OCI-LY1 (cell line): ENCODE measurements at regions not wholly inside any gene's neighbourhood (a gene's known extent, or its start where the extent isn't known, plus 50 kb on each side); places are given as distances from the start of the nearest gene placed in this dataset.

Source experiments
- H2AFZ ChIP-seq: fragments of 200-600 bp; sonication (generic), shearing (Covaris generic); 2 replicates; pipeline ENCODE4 v1.6.0; 2014; ENCODE audit warnings: antibody characterized with exemption, mild to moderate bottlenecking, low read length
- H3F3A ChIP-seq: fragments of 200-600 bp; sonication (generic), shearing (Covaris generic); 2 replicates; pipeline ENCODE4 v1.6.0; 2014; ENCODE audit warnings: mild to moderate bottlenecking, antibody characterized with exemption, low read length, moderate library complexity; ENCODE audit not compliant: insufficient read depth
- H3K27ac ChIP-seq: fragments of 200-600 bp; sonication (generic); 2 replicates; pipeline ENCODE4 v1.5.1; 2014; ENCODE audit warnings: low read length, mixed run types, mild to moderate bottlenecking, low read depth; ENCODE audit not compliant: poor library complexity, severe bottlenecking
- H3K27me3 ChIP-seq: fragments of 200-600 bp; sonication (generic); 2 replicates; pipeline ENCODE4 v1.6.0; 2014; ENCODE audit warnings: antibody characterized with exemption, mild to moderate bottlenecking, low read length, moderate library complexity; ENCODE audit not compliant: insufficient read depth
- H3K36me3 ChIP-seq: fragments of 200-600 bp; sonication (generic); 2 replicates; pipeline ENCODE4 v1.6.1; 2014; ENCODE audit warnings: mild to moderate bottlenecking, antibody characterized with exemption, low read length, moderate library complexity, mixed read lengths; ENCODE audit not compliant: insufficient read depth
- H3K4me1 ChIP-seq: fragments of 200-600 bp; sonication (generic); 2 replicates; pipeline ENCODE4 v1.5.1; 2014; ENCODE audit warnings: mild to moderate bottlenecking, low read length, moderate library complexity; ENCODE audit not compliant: insufficient read depth, severe bottlenecking
- H3K4me2 ChIP-seq: fragments of 200-600 bp; sonication (generic), shearing (Covaris generic); 2 replicates; pipeline ENCODE4 v1.6.1; 2014; ENCODE audit warnings: low read length
- H3K4me3 ChIP-seq: fragments of 200-600 bp; sonication (generic); 2 replicates; pipeline ENCODE4 v1.5.1; 2014; ENCODE audit warnings: low read length, low read depth, mild to moderate bottlenecking, mixed read lengths; ENCODE audit not compliant: poor library complexity, severe bottlenecking
- H3K79me2 ChIP-seq: fragments of 200-600 bp; shearing (Covaris generic); 2 replicates; pipeline ENCODE4 v1.6.1; 2016; ENCODE audit warnings: mixed run types, low read length, mixed read lengths; ENCODE audit not compliant: insufficient read depth
- H3K9ac ChIP-seq: fragments of 200-600 bp; sonication (generic), shearing (Covaris generic); 2 replicates; pipeline ENCODE4 v1.6.1; 2014; ENCODE audit warnings: mild to moderate bottlenecking, low read length, mixed read lengths
- H3K9me2 ChIP-seq: fragments of 200-600 bp; sonication (generic), shearing (Covaris generic); 2 replicates; pipeline ENCODE4 v1.6.1; 2014; ENCODE audit warnings: low read depth, mild to moderate bottlenecking, low read length, mixed read lengths
- H3K9me3 ChIP-seq: fragments of 200-600 bp; shearing (Covaris generic); 2 replicates; pipeline ENCODE4 v1.6.1; 2014; ENCODE audit warnings: low read length, mixed read lengths
- H4K20me1 ChIP-seq: fragments of 200-600 bp; sonication (generic), shearing (Covaris generic); 2 replicates; pipeline ENCODE4 v1.6.0; 2016; ENCODE audit warnings: mild to moderate bottlenecking, low read length; ENCODE audit not compliant: insufficient read depth
- CTCF ChIP-seq: fragments of 200-600 bp; sonication (generic), shearing (Covaris generic); IDR thresholded peaks from 2 replicates; pipeline ENCODE4 v1.5.1; 2017; ENCODE audit warnings: mild to moderate bottlenecking, antibody characterized with exemption, low read length, moderate library complexity, mixed read lengths
- EZH2 ChIP-seq: fragments of 200-600 bp; sonication (generic), shearing (Covaris generic); IDR thresholded peaks from 2 replicates; pipeline ENCODE4 v1.8.0; 2017; ENCODE audit warnings: borderline replicate concordance, mixed run types, mild to moderate bottlenecking, antibody characterized with exemption, low read length, moderate library complexity, mixed read lengths

- no peak overlapping the region for H3K27ac ChIP-seq
- H3F3A ChIP-seq: no peaks in the 10 kb centered on the region
- H4K20me1 ChIP-seq: no peaks in the 10 kb centered on the region
- H3K36me3 ChIP-seq: no peaks in the 10 kb centered on the region
- H3K4me1 ChIP-seq: no peaks in the 10 kb centered on the region
- H3K4me2 ChIP-seq: no peak overlapping the region
- no peaks in the 10 kb centered on the region for H3K9me2 ChIP-seq
- no peak overlapping the region for H2AFZ ChIP-seq
- no peaks in the 10 kb centered on the region for H3K9me3 ChIP-seq
- no peak overlapping the region for H3K4me3 ChIP-seq
- no peak overlapping the region for H3K9ac ChIP-seq
- no peaks in the 10 kb centered on the region for H3K27me3 ChIP-seq
- H3K79me2 ChIP-seq: no peaks in the 10 kb centered on the region
- TF ChIP-seq EZH2 (no peak), CTCF (no peak)
Measured at GRCh38 chr4:142960126-142960525, 114.0 kb upstream of the INPP4B start.

DNA sequence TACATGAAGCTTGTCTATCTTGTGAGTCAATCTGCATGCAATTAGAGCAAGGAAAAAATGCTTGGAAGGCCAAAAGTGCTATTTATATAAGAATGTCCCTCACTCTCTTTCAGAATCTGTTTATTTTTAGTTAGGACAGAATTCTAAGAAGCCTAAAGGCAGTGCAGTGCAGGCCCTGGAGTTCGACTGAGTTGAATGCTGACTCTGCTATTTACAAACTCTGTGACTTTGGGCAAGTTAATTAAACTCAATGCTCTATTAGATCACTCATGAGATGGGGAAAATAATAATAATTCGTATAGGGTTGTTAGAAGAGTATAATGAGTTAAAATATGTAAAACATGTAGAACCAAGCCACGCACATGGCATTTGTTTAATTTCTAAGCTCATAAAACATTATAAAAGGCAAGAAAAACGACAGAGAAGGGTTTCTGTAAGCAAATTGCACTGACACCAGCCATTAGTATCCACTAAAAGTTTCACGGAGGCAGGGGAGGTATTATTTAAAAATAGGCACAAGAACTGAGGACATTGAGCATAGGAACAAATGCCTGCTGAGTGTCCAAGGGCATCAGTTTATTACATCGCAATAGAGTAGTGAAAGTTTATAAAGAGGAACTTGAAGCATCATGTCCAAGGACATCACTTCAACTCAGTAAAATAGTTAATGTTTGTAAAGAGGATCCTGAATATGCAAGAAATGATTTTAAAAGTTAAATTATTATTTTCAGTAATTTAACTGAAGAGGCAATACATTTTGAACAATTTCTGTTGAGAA lies 115.0 kb upstream of the INPP4B start:
- TF ChIP-seq CTCF (no peak), EZH2 (no peak)
- Histone ChIP-seq H3K36me3 (no peaks in the 10 kb centered on the region), H3K4me3 (no peak overlapping the region), H3K27me3 (no peaks in the 10 kb centered on the region), H2AFZ (no peak overlapping the region), H3K4me2 (no peak overlapping the region), H3K9me2 (no peaks in the 10 kb centered on the region), H3K9ac (no peak overlapping the region), H3K4me1 (no peaks in the 10 kb centered on the region), H4K20me1 (no peaks in the 10 kb centered on the region), H3K79me2 (no peaks in the 10 kb centered on the region), H3K27ac (no peak overlapping the region), H3F3A (no peaks in the 10 kb centered on the region), H3K9me3 (no peaks in the 10 kb centered on the region)

GRCh38 chr4:142961866-142962265 lies 115.8 kb upstream of the INPP4B start:
- Histone ChIP-seq H3K4me1 (no peaks in the 10 kb centered on the region), H3K36me3 (no peaks in the 10 kb centered on the region), H3K4me3 (no peak overlapping the region), H3F3A (no peaks in the 10 kb centered on the region), H3K9me3 (no peaks in the 10 kb centered on the region), H3K27ac (no peak overlapping the region), H2AFZ (no peak overlapping the region), H3K9me2 (no peaks in the 10 kb centered on the region), H3K27me3 (no peaks in the 10 kb centered on the region), H3K9ac (no peak overlapping the region), H3K79me2 (no peaks in the 10 kb centered on the region), H4K20me1 (no peaks in the 10 kb centered on the region), H3K4me2 (no peak overlapping the region)
- no peak for TF ChIP-seq CTCF
- no peak for TF ChIP-seq EZH2
